Activated CD8-positive, alpha-beta memory T cell treated with anti-CD3 and anti-CD28 coated beads, Interleukin-2, amount 50 U/mL, for 48 hours (primary cell): ENCODE measurements at regions not wholly inside any gene's neighbourhood (a gene's known extent, or its start where the extent isn't known, plus 50 kb on each side); places are given as distances from the start of the nearest gene placed in this dataset.

ENCODE experiments used
- DNase-seq: peaks from one replicate; pipeline ENCODE4 v3.0.0-alpha.2; 2020

- DNase-seq = no peak
Measured at GRCh38 chr3:182233957-182234356, 522.2 kb downstream of the SOX2 start.

DNA sequence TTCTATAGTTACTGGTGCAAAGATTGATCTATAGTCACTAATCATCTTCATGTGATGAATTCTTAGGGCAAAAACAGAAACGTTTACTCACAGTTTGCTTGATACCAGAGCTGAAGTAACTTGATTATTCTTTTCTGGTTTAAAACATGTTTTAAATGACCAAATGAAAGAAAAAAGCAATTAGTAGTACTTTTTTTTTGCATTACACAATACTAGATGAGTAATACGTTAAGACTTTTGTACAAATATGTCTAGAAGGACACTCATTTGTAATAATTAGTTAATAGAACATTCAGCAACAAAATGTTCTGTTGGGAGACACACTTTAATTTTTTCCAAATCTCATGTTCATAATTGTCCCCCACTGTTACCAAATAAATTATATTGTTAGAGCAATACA, 523.2 kb downstream of the SOX2 start:
- no peak for DNase-seq

DNA sequence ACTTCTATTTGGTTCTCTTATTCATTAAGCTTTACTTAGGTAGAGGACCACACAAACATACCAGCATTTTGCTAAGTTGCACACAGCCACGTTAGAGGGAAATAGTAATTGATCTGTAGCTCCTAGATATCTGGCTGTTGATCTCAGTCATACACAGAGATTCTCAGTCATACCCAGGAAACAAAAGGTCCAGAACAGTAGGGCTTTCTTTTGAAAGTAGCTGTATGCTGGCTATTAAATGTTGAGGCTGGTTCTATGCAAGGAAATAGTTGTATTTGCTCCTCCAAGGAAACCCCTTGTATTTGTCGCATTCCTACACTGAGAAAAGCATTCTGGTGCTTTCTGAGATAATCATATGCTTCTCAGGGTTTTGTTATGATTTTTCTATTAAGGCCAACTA, 523.8 kb downstream of the SOX2 start:
- DNase-seq = no peak

- DNase-seq = no peak
Measured at GRCh38 chr3:182238126-182238525, 526.4 kb downstream of the SOX2 start.

DNA sequence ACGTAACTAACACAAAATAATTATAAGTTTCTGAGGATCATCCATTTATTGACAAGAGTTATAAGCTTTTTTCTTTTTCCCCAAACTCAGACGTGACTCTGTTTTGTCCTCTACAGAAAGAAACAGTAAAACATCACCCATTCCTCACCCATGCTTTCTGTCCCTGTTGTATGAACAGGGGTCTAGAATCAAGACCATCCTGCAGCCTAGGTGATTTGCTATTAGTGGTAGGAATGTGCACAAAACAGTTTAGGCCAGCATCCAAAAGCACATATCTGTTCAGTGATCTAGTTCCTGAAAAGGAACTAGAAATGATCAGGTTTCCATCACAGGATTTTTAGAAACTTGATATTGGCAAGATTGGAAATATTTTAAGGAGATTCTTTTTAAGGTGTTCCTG, 527.6 kb downstream of the SOX2 start:
- no peak for DNase-seq

GRCh38 chr3:182240474-182240873, 528.7 kb downstream of the SOX2 start:
- DNase-seq = no peak

DNA sequence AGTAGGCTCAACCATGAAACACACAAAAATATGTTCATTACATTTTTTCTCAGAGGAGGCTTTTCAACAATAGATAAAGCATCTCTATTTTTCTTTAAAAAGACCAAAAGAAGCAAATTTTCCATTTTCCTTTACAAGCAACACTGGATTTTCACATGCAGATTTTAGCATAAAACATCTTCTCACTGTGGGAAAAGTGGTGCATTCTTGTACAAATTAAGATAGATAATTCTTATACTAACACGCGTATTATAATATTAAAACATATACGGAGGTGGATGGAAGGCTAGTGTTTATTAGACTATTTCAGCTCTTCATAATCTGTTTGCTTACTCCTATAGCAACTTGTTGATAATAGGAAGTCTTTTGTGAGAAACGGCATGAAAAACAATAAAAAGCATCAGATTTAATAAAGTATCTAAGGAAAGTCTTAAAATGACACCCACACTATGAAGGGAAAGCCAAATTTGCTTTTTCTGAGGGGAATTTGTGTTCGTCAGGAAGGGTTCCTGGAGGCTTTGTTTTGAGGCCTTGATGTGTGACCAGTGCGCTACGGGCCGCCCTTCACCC, 529.6 kb downstream of the SOX2 start:
- no peak for DNase-seq

DNA sequence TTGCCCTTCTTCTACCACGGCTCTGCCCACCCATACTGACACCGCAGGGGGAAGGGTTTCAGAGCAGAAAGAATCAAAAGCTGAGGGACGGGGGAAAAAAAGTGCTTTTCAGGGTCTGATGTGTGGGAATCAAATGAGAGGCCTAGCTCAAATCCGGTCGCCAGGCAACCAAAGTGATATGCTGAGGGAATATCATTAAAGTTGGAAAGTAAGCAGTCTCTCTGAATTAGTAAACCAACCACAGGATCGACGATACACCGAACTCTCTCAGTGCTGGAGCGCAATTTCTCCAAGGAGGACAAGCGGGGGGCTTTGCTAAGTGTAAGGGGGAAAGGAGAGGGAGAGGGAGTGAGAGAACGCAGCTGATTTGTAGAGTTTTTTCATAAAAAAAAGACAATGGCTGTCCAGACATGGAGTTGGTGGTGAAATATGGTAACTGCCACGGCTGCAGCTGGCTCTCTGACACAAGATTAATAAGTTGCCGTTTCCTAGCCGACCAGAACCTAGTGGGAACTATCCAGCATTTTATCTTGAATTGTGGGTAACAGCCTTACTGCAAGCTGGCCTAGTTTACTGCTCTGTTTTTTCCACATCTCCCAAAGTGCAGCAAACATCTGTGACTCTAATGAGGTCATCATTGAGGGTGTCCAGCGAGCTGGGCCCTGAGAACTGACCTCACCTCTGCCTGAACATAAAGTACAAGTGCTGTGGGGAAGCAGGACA, 530.2 kb downstream of the SOX2 start:
- no peak for DNase-seq

- no peak for DNase-seq
Measured at GRCh38 chr3:182242489-182242942, 530.8 kb downstream of the SOX2 start.

DNA sequence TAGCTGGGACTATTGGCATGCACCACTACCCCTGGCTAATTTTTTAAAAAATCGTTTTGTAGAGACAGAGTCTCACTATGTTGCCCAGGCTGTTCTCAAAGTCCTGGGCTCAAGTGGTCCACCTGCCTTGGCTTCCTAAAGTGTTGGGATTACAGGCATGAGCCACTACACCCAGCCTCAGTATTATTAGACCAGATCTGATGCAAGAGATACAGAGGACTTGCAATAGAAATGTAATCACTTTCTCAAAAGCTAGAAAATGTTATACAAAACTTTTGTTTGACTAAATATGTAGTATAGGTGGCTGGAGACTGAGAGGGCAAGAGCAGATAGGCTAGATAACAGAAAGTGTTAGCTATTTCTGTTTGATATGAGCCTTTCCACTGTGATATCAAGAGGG, 531.9 kb downstream of the SOX2 start:
- no peak for DNase-seq

DNA sequence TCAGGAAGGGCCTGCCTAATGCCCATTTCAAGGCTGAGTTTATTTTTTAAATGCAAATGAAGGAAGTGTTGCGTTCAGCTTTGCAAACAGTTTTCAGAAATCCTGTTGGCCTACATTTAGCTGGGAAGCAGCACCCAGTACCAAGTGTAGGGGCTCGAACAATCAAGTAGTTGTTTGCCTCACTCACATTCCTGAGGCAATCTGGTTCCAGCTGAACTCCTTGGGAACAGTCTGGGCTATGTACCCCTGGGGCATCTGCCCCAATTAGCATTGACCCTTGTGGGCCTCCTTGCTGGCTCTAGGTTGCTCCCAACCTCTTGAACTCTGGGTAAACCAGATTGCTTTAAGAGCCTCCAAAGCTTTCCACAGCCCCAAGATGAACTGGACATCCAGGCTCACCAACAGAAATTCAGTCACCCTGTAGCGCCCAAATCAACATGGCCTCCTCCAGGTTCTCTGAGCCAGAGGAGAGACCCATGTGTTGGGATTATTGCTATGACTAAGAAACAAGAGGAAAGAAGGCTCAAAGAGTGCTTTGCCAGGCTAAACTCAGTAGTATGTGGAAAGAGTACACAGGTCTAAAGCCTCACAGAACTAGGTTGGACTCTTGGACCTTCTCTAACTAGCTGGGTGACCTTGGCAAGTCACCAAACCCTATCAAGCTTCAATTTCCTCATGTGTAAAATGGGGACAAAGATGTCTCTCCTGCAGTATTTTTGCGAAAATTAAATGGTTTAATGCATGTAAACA, 532.7 kb downstream of the SOX2 start:
- DNase-seq = no peak

DNA sequence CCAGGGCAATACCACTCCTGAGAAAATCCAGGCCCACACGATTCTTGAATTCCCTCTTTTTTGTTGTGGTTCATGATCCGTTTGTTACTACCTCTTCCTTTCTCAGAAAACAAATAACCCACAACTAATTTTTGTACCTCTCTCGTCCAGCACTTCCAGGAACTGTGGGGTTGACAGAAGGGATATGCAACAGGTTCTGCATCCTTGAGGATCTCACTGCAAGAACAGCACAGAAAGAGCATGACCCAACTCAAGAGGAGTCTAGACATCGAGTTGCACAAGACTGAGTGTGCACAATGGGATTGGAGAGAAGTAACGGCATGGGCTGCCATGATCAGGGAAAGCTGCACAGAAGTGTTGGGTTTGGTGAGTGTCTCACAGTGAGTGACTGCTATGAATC, 533.3 kb downstream of the SOX2 start:
- DNase-seq = no peak

DNA sequence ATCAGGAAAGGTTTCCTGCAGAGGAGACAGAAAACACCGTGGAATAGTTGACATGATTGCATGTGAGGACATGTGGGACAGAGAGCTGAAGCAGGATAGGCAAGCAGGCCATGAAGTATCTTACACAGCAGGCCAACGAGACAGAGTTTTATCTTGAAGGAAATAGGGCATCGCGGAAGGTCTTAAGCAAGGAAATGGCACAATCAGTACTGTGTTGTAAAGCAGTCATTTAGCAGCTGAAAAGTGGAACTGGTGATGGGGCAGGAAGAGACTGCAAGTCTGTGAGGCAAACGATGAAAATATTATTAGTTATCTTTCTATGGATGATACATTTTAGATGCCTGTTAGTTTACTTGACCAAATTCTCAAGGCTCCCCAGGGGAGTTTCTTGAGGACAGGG, 535.1 kb downstream of the SOX2 start:
- DNase-seq = no peak

GRCh38 chr3:182248349-182248880, 536.7 kb downstream of the SOX2 start:
- DNase-seq = no peak

DNA sequence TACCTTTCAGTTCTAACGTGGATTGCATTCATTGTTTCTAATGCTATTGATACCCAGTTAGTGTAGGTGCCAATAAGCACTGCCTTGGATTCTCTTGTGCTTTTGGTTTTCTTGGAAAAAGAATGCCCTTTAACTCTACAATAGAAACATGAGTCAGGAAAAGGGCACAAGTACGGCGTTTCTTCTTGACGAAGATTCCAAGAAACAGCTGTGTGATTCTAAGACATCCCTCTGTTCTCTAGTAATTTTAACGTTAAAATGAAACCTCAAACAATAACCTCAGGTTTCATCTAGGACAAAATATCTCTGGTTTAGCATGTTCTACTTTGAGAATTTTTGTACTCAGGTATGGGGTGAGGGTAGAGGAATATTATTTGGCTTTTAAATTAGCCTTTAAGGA, 540.5 kb upstream of the ATP11B start:
- DNase-seq = no peak

DNA sequence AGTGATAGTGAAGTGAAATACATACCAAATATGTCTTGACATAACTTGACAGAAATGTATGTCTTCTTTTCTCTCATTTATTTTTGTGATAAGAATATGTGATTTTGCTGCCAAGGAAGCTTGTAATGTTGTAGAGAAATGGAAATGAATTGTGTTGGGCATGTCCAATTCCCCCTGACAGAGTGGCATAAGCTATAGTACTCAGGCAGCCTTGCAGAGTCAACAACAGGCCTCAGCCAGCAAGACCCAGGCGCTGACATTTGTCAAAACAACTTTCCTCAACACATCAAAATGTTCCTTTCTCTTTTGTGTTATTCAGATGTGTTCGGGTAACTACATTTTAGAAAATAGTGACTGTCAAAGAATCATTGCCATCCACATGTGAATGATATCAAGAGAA, 538.1 kb upstream of the ATP11B start:
- no peak for DNase-seq

DNA sequence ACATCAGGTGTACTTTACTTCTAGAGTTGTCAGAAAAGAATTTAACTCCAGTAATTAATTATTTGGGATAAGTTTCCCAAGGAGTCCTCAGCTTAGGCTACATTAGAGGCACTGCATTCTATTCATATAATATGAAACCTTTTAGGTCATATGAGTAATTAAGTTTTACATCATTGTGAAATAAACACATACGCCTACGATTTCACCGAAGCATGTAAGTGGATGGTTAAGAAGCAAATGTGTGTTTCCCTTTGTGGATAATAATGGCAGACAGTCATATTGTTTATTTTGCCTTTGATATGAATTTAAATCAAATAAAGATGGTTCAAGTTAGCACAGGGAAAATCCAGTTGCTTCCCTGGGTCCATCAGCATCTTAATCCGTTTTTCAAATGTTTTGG, 535.9 kb upstream of the ATP11B start:
- no peak for DNase-seq

GRCh38 chr3:182258538-182259177, 534.6 kb upstream of the ATP11B start:
- DNase-seq = no peak

GRCh38 chr3:182259579-182259978, 533.7 kb upstream of the ATP11B start:
- no peak for DNase-seq

- no peak for DNase-seq
Measured at GRCh38 chr3:182261041-182261440, 532.3 kb upstream of the ATP11B start.

GRCh38 chr3:182268711-182269110, 524.6 kb upstream of the ATP11B start:
- no peak for DNase-seq

GRCh38 chr3:182276512-182276911, 516.8 kb upstream of the ATP11B start:
- no peak for DNase-seq

DNA sequence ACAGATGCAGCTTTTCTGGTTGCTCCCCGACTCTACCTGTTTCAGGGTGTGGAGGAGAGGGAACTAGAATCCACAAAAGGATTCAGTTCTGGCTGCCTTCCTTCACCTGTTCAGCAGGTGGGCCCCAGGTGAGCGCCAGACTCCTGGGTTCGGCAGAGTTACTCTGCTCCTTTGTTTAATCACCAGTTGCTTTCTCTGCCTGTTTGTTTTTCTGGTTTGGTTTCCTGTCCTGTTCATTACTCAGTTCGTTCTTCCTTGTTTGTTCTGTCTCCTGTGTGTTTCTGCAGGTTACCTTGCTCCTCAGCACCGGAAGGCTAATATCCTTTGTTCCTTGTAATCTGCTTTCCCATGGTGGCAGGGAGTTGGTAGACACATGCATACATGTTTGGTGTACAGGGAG, 508.5 kb upstream of the ATP11B start:
- DNase-seq = no peak

DNA sequence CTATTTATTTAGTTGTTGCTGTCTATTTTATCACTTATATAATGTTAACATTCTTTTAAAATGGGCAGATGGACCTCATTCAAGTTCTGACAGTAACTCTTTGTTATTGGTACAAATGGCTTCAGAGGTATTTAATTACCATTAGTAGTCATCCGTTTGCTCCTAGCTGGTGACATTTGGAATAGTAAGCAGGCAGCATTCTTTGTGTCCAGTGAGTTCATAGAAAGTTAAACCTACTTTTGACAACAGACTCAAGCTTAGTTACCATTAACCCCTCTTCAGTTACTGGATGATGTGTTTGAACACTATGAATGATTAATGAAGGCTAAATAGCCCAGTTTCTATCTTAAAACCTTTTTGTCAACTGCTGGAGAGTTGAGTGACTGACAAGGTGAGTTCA, 500.7 kb upstream of the ATP11B start:
- DNase-seq = no peak
